ENCODE measurements at regions not wholly inside any gene's neighbourhood (a gene's known extent, or its start where the extent isn't known, plus 50 kb on each side); places are given as distances from the start of the nearest gene placed in this dataset.
"Not testable (repeated sequence)": the region's sequence is repeated elsewhere in the genome, so short reads cannot be mapped to it uniquely, and the experiment has no call there.

DNA sequence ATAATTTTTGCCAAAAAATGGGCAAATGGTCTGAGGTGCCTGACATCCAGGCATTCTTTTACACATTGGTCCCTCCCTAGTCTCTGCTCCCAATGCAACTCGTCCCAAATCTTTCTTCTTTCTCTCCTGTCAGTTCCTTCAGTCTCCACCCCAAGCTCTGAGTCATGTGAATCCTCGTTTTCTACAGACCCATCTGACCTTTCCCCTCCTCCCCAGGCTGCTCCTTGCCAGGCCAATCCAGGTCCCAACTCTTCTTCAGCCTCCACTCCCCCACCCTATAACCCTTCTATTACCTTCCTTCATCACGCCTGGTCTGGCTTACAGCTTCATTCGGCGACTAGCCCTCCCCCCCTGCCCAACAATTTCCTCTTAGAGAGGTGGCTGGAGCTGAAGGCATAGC lies 55.3 kb downstream of the BBS10 start:
- not testable (repeated sequence) for DNase-seq (ENCODE audit: low read depth)

- DNase-seq (ENCODE audit: low read depth), result not testable (repeated sequence)
Measured at GRCh38 chr12:76292305-76292704, 55.9 kb downstream of the BBS10 start.

DNA sequence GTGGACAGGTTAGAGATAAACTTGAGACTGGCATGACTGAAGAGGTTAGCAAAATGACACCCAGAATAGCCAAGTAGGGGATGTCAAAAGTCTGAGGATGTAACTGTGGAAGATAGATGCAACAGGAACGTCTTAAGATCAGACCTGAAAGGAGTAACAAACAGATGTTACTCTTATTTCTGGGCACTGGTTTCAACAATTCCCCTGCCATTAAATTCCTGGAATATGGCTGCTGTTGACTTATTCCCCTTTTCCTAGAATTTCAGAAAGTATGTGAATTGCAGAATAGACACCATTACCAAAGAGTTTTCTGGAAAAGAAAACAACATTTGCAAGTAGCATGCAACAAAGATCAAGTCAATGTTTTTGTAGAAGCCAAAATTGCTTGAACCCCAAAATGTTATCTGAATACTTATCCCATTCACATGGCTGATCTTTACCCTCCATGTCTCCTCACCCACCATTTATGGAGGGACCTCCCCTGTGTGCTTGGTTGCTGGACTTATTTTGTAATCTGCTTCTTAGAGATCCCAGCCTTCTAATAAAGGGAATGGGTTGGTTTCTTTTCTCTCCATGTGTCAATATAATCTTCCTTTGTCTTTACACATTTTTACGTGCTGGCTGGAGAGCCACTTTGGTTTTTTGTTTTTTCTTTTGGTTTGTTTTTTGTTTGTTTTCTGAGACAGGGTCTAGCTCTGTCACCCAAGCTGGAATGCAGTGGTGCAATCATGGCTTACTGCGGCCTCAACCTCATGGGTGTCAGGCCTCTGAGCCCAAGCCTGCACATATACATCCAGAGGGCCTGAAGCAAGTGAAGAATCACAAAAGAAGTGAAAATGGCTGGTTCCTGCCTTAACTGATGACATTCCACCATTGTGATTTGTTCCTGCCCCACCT lies 57.0 kb downstream of the BBS10 start:
- no peak for DNase-seq (ENCODE audit: low read depth)

DNA sequence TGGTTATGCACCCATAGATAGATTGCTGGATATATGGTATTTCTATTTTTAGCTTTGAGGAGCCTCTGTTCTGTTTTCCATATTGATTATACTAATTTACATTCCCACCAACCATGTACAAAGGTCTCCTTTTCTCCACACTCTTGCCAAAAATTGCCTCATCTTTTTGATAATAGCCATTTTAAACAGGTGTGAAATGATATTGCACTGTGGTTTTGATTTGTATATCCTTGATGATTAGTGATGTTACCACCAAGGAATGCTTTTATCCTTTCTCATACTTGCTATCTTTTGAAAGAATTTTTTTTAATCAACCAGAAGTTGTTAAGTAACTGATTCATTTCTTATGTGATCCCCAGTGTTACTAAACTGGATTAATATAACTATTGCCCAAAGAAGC lies 60.0 kb downstream of the BBS10 start:
- no peak for DNase-seq (ENCODE audit: low read depth)

GRCh38 chr12:76284816-76285750 lies 63.1 kb downstream of the BBS10 start:
- DNase-seq (ENCODE audit: low read depth), result no peak

DNA sequence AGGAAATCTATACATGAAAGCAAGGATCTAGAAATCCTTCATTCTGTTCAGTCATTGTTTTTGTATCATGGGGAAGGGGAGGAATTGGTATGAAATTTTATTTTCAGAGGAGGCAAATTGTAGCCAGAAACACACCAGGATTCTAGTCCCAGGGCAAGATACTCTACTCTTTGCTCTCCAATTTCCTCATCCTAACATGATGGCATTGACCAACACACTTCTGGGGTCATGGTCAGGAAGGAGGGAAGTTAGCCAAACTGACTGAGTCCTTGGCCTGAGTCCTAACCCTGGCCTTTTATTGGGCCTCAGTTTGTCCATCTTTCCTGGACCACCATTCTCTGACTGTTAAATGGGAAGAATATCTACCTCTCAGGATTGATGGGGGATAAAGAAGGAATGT lies 65.5 kb downstream of the BBS10 start:
- DNase-seq (ENCODE audit: low read depth), result no peak

DNA sequence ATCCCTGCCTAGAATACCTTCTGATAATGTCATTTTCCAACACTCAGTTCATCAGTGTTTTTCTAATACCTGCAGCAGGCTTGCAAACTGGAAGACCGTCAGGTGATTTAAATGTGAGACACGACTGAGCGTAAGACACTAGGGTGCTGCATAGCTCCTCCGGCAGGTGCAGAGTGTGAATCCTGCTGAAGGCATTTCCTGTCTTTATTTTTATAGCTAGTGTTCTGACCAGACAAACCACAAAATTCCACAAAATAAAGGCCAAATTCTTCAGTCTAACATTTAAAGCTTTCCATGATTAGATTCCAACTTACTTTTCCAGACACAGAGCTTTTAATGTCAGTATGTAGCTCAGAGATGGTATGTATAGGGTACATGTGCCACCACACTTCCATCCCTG lies 70.7 kb downstream of the BBS10 start:
- no peak for DNase-seq (ENCODE audit: low read depth)

DNA sequence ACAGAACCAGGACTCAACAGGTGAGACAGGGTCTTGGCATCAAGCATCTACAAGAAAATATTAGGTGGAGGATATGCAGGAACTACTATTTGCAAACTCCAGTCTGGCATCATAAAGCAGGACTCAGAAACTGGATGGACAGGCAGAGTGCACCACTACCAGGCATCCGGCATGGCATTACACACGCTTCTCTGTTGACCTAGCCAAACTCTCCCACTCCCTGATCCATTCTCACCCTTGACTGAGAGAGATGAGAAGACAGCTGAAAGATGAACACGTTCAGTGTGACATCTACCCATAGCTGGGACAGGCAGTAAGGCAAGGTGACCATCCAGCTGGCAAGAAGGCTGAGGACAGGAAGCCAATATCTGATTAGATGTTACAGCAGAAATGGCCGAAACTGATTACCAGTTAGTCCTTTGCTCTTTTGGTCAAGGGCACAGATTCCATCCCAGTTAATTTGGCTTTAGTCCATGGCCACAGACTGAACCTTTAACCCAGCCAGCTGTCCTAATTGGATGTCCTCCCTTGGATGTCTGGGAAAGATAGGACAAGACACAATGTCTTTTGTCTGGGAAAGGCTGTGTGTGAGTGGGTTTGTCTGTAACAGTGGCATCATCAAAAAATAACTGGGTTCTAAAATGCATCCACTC lies 71.6 kb downstream of the BBS10 start:
- no peak for DNase-seq (ENCODE audit: low read depth)

GRCh38 chr12:76275511-76276093 lies 72.6 kb downstream of the BBS10 start:
- DNase-seq (ENCODE audit: low read depth), result no peak

DNA sequence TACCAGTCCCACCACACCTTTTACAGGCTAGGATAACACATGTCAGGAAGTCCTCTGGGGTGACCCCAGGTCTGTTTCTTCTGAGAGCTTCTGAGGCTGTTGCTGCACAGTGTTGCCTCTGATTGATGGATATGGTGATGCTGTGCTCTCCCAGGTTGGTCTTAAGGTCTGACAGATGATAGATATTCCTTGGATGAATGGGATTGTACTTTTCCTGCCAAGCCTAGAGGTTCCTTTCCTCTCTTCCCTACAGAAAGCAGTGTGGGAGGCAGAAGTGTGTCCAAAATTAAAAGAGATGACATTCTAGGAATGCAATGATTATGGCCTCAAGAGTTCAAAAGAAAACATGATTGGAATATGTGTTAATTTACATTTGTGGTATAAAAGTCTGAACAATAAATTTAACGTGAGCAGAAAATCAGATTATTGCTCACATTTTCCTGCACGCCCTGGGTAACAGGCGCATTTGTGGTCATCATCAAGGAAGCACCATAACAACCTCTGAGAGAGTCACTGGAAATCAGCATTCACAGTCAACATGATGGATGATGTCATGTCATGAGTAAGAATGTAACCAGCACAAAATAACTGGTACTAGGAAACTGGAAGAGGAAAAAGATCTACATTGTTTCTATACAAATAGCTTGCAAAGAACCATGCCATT lies 73.7 kb downstream of the BBS10 start:
- no peak for DNase-seq (ENCODE audit: low read depth)

GRCh38 chr12:76272287-76272686 lies 75.9 kb downstream of the BBS10 start:
- no peak for DNase-seq (ENCODE audit: low read depth)

GRCh38 chr12:76270657-76271358 lies 77.4 kb downstream of the BBS10 start:
- DNase-seq (ENCODE audit: low read depth), result no peak

- no peak for DNase-seq (ENCODE audit: low read depth)
Measured at GRCh38 chr12:76268267-76268666, 79.9 kb downstream of the BBS10 start.

DNA sequence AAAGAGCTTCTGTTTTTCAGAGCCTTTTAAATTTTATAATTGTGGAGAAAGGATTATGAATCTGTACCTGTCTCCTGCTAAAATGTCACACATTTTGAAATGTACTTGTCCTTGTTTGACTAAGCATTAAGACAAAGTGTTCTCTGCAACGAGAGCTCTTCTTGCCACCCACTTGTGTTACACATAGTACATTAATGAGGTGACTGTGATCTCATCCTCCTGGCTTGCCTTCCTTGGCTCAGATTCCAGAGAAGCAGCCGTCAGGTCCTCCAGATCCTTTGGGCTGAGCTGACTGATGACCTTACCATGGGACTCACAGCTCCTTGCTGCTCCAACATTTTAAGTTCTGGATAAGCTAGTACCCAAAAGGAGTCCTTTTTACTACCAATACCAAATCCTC lies 81.4 kb downstream of the BBS10 start:
- DNase-seq (ENCODE audit: low read depth), result no peak

DNA sequence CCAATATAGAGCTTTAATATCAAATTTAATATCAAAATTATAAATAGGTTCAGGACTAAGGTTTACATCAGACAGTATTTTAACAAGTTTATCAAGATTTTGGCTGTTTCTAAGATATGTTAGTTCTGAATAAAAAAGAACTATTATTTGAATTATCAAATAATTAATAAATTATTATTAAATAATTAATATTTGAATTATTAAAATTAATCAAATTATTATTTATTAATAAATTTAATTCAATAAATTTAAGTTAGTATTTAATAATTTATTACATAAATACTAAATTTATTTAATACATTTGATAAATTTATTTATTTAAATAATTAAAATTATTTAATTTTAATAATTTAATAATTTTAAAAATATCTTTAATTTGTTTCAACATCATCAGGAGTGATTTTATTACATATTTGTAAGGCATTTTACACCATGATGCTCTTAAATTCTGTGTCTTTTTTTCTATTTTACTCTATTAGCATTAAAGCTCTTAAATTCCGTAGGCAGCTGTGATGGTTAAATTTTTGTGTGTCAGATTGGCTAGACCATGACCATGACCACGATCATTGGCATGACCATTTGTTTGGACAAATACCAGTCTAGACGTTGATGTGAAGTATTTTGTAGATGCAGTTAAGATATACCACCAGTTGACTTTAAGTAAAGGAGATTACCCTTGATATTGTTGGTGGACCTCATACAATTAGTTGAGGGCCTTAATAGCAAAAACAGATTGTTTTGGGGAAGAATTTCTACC lies 82.6 kb downstream of the BBS10 start:
- DNase-seq (ENCODE audit: low read depth), result no peak

DNA sequence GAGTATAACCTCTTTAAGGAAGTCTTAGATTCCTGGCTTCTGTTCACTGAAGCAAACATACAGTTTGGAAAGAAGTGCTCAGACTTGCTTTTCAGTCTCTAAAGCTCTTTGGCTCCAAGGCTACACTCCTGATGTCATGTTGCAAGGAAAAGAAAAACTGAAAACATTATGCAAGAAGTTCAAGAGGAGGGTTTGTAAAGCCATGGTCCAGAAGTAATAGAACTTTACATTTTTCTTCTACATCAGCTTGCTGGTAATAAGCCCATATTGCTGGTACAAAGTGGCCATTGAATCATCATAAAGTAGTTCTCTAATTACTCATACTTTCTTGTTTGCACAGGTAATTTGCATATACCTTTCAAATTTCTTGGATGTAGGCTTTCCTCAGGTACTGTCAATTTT lies 83.6 kb downstream of the BBS10 start:
- DNase-seq (ENCODE audit: low read depth), result no peak

- no peak for DNase-seq (ENCODE audit: low read depth)
Measured at GRCh38 chr12:76263696-76264095, 84.5 kb downstream of the BBS10 start.

GRCh38 chr12:76260390-76260748 lies 87.8 kb downstream of the BBS10 start:
- no peak for DNase-seq (ENCODE audit: low read depth)

DNA sequence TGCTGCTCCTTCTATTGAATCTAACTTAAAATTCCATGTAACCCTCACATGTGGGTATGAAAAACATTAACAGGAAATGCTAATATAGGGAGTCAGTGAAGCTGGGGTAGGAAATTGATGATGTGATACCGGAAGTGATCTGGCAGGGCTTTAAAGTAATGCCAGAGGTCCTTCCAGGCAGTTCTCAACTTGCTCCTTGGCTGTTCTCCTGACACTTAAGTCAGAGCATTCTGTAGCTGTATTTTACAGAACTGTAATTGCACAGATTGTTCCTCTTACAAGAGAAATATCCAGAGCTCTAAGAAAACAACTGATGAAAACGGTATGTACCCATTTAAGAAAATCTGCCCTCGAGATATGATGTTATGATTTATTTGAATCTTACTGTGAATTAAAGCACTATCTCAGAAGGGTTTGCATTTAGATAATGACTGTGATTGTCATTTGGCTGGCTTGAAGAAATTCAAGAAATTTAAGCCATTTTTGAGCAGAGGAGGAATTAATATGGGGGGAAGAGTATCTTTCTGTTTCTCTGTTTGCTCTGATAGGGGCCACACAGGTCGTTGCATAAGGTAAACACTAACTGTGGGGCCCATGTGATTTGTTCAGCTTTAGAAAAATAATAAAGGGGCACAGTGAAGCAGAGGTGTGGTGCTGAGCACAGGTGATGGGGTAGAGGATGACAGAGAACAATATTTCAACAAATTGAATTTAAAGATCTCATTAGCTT lies 88.4 kb downstream of the BBS10 start:
- DNase-seq (ENCODE audit: low read depth), result no peak

GRCh38 chr12:76259106-76259505 lies 89.1 kb downstream of the BBS10 start:
- no peak for DNase-seq (ENCODE audit: low read depth)

Data from activated T-helper 1 cell treated with Interleukin-2 at 50 U/mL for 16 hours (primary cell).